Sigmoid colon (tissue), 4 donors: ENCODE measurements at regions not wholly inside any gene's neighbourhood (a gene's known extent, or its start where the extent isn't known, plus 50 kb on each side); places are given as distances from the start of the nearest gene placed in this dataset.

Experiments used
- EP300 ChIP-seq, 4 donors: sonication (generic); formaldehyde crosslinking; IDR thresholded peaks; one replicate each; pipeline ENCODE4 v1.6.1; 2017; ENCODE audit warnings: antibody characterized with exemption in 4 of 4
- POLR2A ChIP-seq, 2 donors: fragments of 450-650 bp; IDR thresholded peaks; one replicate each; pipeline ENCODE4 v1.6.1; 2016; ENCODE audit warnings: antibody characterized with exemption in 2 of 2, mild to moderate bottlenecking in 2 of 2, moderate library complexity in 2 of 2
- POLR2AphosphoS5 ChIP-seq, 4 donors: sonication (generic); formaldehyde crosslinking; IDR thresholded peaks; one replicate each; pipeline ENCODE4 v1.6.1; 2017; ENCODE audit warnings: antibody characterized with exemption in 4 of 4
- TF ChIP-seq, protein P1 (sequence below), 4 experiments: fragments of 450-650 bp in 3 of 4; fragments of 200-600 bp in 1 of 4; IDR thresholded peaks; one replicate each; pipeline ENCODE4 v1.5.1; 2016 to 2019; ENCODE audit warnings: antibody characterized with exemption in 4 of 4, mild to moderate bottlenecking in 3 of 4, moderate library complexity in 2 of 4

DNA sequence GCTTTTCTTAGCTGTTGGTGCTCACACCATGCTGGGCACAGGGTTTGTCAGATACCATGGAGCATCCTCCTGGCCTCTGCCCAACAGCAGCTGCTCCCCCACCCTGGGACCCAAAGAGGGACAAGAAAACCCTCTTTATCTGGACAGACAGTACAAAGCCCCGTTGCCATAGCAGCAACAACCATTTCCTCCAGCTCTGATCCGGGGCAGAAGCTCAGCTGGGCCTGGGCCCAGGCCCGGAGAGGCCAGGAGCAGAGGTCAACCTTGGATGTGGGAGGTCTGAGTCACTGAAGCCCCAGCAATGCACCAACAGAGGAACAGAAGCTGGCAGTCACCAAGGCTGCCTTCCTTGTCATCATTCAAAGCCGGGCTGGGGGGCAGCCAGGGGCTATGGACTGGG, 228.4 kb upstream of the POU3F1 start:
- TF ChIP-seq, protein P1, sequence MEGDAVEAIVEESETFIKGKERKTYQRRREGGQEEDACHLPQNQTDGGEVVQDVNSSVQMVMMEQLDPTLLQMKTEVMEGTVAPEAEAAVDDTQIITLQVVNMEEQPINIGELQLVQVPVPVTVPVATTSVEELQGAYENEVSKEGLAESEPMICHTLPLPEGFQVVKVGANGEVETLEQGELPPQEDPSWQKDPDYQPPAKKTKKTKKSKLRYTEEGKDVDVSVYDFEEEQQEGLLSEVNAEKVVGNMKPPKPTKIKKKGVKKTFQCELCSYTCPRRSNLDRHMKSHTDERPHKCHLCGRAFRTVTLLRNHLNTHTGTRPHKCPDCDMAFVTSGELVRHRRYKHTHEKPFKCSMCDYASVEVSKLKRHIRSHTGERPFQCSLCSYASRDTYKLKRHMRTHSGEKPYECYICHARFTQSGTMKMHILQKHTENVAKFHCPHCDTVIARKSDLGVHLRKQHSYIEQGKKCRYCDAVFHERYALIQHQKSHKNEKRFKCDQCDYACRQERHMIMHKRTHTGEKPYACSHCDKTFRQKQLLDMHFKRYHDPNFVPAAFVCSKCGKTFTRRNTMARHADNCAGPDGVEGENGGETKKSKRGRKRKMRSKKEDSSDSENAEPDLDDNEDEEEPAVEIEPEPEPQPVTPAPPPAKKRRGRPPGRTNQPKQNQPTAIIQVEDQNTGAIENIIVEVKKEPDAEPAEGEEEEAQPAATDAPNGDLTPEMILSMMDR (IDR thresholded peaks at IDR 0.05), result no peak
- TF ChIP-seq EP300 (IDR thresholded peaks at IDR 0.05), result no peak
- TF ChIP-seq POLR2AphosphoS5 (IDR thresholded peaks at IDR 0.05), result no peak
- no peak for TF ChIP-seq POLR2A (IDR thresholded peaks at IDR 0.05)
